Fibroblast of mammary gland (primary cell): ENCODE measurements at regions not wholly inside any gene's neighbourhood (a gene's known extent, or its start where the extent isn't known, plus 50 kb on each side); places are given as distances from the start of the nearest gene placed in this dataset.

Source experiments
- DNase-seq: peaks from one replicate; pipeline ENCODE4 v3.0.0-alpha.2; 2010; ENCODE audit warnings: low read depth
- H3K4me3 ChIP-seq: 2 replicates; pipeline ENCODE4 v1.5.1; 2011; ENCODE audit warnings: low read depth, mild to moderate bottlenecking, low read length, moderate library complexity; ENCODE audit not compliant: control insufficient read depth
- TF ChIP-seq, protein P1 (sequence below): conservative IDR thresholded peaks from 2 replicates; pipeline ENCODE4 v1.5.1; 2011; ENCODE audit warnings: low read depth, low read length, inconsistent platforms; ENCODE audit not compliant: control insufficient read depth, insufficient read depth

DNA sequence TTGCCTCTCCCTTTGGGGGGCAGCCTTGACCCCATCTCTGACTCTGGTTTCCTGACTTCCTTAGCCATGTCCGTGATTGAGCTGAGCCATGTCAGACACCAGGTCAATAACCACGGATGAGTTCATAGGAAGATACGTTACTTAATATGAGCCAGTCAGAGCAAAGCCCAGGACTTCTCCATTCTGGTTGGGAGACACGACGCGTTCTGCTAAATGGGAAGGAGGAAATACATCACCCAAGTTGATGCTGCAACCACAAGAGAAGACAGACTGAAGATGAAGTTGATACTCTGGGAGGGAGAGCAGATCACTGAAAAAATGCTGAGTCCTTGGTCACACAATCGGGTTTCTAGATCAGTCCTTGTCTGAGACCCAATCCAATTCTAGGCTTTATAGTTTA is 90.9 kb downstream of the MATN1 start:
- no peak overlapping the region for H3K4me3 ChIP-seq
- DNase-seq, result no peak
- TF ChIP-seq, protein P1, sequence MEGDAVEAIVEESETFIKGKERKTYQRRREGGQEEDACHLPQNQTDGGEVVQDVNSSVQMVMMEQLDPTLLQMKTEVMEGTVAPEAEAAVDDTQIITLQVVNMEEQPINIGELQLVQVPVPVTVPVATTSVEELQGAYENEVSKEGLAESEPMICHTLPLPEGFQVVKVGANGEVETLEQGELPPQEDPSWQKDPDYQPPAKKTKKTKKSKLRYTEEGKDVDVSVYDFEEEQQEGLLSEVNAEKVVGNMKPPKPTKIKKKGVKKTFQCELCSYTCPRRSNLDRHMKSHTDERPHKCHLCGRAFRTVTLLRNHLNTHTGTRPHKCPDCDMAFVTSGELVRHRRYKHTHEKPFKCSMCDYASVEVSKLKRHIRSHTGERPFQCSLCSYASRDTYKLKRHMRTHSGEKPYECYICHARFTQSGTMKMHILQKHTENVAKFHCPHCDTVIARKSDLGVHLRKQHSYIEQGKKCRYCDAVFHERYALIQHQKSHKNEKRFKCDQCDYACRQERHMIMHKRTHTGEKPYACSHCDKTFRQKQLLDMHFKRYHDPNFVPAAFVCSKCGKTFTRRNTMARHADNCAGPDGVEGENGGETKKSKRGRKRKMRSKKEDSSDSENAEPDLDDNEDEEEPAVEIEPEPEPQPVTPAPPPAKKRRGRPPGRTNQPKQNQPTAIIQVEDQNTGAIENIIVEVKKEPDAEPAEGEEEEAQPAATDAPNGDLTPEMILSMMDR, result no peak

DNA sequence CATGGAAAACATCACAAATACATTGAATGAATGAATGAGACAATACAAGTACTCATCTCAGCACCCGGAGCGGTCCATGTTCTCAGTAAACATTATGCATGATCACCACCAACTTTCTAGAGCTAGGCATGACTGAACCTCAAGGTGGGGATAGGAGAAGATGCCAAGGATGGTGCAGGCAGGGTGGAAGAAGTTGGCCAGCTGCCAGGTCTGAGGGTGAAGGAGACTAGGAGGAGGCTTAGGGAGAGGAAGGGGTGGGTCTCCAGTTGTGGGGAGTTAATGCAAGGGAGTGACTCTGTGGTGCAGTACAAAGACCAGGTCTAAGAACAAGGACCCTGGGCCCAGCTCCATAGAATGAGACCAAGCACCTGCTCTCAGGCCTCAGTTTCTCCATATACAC is 91.7 kb downstream of the MATN1 start:
- no peak for DNase-seq
- H3K4me3 ChIP-seq, result no peak overlapping the region
- TF ChIP-seq, protein P1, result no peak

DNA sequence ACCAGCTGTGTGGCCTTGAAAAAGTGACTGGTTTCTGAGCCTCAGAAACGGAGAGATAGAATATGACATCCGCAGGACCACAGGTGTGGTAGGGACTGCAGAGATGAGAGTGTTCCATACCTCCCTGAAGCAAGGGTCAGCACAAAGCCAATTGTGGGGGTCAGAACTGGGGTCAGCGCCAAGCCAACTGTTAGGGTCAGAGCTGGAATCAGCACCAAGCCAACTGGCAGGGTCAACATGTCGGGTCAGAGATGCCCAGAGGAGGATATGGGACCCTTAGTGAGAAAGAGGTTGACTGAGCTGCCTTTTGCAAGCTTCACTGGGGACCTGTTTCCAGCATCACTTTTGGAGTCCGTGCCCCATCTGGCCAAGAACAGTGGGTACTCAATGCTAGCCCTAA is 93.9 kb downstream of the MATN1 start:
- no peak overlapping the region for H3K4me3 ChIP-seq
- TF ChIP-seq, protein P1, result no peak
- DNase-seq, result no peak

DNA sequence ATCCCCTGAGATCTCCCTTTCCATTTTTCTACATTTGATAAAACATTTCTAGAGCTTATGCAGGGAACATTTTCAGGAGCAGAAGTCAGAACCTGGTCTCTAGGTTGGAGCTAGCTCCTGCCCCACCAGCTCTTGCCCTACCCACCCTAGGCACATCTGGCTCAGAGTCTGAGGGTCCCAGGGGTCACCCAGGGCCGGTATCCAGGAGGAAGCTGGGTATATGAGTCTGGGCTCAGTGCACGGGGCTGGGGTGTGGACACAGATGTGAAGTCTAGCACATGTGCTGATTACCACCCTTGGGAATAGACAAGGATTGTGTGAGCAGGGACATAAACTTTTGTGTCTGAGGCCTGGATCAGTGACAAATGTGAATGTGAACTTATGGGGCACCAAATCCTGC is 95.4 kb downstream of the MATN1 start:
- no peak for DNase-seq
- TF ChIP-seq, protein P1, result no peak
- no peak overlapping the region for H3K4me3 ChIP-seq

DNA sequence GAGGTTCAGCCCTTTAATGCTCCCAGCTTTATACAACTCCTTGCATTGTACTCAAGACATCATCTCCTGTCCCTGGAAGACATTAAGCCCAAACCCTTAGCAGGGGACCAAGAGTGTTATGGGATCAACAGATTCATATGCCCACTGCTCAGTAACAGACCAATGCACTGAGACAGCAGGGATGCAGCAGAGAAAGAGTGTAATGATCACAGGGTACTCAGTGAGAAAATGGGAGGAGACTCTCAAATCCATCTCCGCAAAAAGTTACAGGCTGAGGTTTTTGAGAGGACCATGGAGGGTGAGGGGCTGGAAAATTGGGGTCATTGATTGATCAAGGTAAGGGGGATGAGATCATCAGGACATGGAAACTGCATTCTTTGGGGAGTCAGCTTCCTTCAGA is 96.2 kb downstream of the MATN1 start:
- DNase-seq, result no peak
- no peak overlapping the region for H3K4me3 ChIP-seq
- TF ChIP-seq, protein P1, result no peak

DNA sequence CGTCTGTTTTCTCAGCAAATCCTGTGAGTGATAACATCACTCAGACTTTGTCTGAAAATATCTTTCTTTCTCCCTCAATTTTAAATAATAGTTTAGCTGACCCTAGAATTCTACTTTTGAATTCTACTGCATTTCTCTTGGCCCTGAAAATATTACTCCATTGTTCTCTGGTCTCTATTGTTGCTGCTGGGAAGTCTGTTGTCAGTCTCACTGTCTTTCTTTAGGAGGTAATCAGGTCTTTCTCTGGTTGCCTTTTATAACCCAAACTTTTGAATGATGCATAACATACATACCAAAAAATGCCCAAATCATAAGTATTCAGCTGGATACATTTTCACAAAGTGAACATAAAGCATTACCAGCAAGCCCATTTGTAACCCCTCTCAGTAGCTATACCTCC is 100.0 kb downstream of the MATN1 start:
- no peak for DNase-seq
- TF ChIP-seq, protein P1, result no peak
- H3K4me3 ChIP-seq, result no peak overlapping the region

DNA sequence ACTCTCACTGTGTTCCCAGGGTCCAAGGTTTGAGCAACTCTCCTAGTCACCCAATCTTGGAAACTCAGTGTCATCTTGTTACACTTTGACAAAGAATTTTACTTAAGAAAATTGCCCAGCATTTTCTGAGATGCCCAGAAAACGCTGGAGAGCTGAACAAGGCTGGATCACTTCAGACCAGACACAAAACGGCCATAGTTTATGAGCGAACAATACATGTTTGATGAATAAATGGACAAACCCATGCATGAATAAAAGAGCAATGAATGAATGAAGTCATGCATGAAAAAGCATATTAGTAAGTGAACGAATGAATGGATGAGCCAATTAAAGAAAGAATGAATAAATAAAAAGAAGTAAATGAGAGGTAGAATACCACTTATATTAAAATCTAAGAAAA is 103.8 kb downstream of the MATN1 start:
- no peak for DNase-seq
- TF ChIP-seq, protein P1, result no peak
- H3K4me3 ChIP-seq, result no peak overlapping the region
